Endothelial cell of umbilical vein (primary cell): ENCODE measurements at regions not wholly inside any gene's neighbourhood (a gene's known extent, or its start where the extent isn't known, plus 50 kb on each side); places are given as distances from the start of the nearest gene placed in this dataset.

Experiments used
- BruUV-seq: library from RNA; stranded (reverse); fragments of 400-500 nt; replicated peaks from 2 replicates; lab custom pipeline; 2021; lab: Mats Ljungman, UMichigan
- CTCF ChIA-PET: fragments of 300-600, 350-600 bp; sonication (Branson Sonifier 250); formaldehyde crosslinking; loops from one replicate; lab custom pipeline; 2021; ENCODE audit warnings: antibody characterized with exemption, inconsistent platforms; lab: Charles Lee
- POLR2A ChIA-PET: fragments of 300-600, 350-600 bp; sonication (Branson Sonifier 250); formaldehyde crosslinking; loops from one replicate; lab custom pipeline; 2021; ENCODE audit warnings: antibody characterized with exemption, inconsistent platforms; lab: Charles Lee
- DNase-seq: peaks from one replicate; pipeline ENCODE4 v3.0.0-alpha.2; 2011; ENCODE audit warnings: low read depth, low spot score
- FAIRE-seq: peaks from 2 replicates; lab custom pipeline; 2011; peaks lifted over from hg19 to GRCh38; lab: Jason Lieb, UNC
- H2AFZ ChIP-seq: 2 replicates; pipeline ENCODE4 v1.6.0; 2012; ENCODE audit warnings: low read depth, low read length, control low read depth, inconsistent platforms
- H3K27ac ChIP-seq: 2 replicates; pipeline ENCODE4 v1.5.1; 2011; ENCODE audit warnings: low read depth, mild to moderate bottlenecking, control low read depth, low read length, moderate library complexity; ENCODE audit not compliant: insufficient read depth
- H3K27me3 ChIP-seq, 2 experiments: 2 replicates each; pipeline versions ENCODE4 v1.6.0 to v1.6.1; 2011; ENCODE audit warnings: low read length in 2 of 2, mixed read lengths in 1 of 2; ENCODE audit not compliant: control insufficient read depth in 2 of 2, insufficient read depth in 2 of 2
- H3K36me3 ChIP-seq, 2 experiments: 2 replicates in 1 of 2; 3 replicates in 1 of 2; pipeline ENCODE4 v1.5.1; 2011; ENCODE audit warnings: low read length in 2 of 2, mild to moderate bottlenecking in 1 of 2, moderate library complexity in 1 of 2; ENCODE audit not compliant: control insufficient read depth in 2 of 2, insufficient read depth in 2 of 2; ENCODE audit errors: extremely low read depth in 1 of 2
- H3K4me1 ChIP-seq: 3 replicates; pipeline ENCODE4 v1.5.1; 2011; ENCODE audit warnings: mild to moderate bottlenecking, low read length; ENCODE audit not compliant: control insufficient read depth, insufficient read depth; ENCODE audit errors: extremely low read depth
- H3K4me2 ChIP-seq: 2 replicates; pipeline ENCODE4 v1.6.1; 2011; ENCODE audit warnings: low read length, control low read depth, mixed read lengths; ENCODE audit not compliant: insufficient read depth
- H3K4me3 ChIP-seq, 3 experiments: fragments of 200-600 bp in 1 of 3; sonication (generic), shearing (Covaris generic) in 1 of 3; replicated peaks in 1 of 3; 2 replicates each; pipeline ENCODE4 v1.5.1; 2011 to 2016; ENCODE audit warnings: control low read depth in 3 of 3, low read length in 3 of 3, mild to moderate bottlenecking in 2 of 3, inconsistent platforms in 1 of 3, low read depth in 1 of 3, moderate library complexity in 1 of 3; ENCODE audit not compliant: insufficient read depth in 1 of 3
- H3K79me2 ChIP-seq: 2 replicates; pipeline ENCODE4 v1.6.0; 2012; ENCODE audit warnings: low read length, inconsistent platforms; ENCODE audit not compliant: control insufficient read depth, insufficient read depth
- H3K9ac ChIP-seq: replicated peaks from 2 replicates; pipeline ENCODE3; 2011; ENCODE audit warnings: low read length, control low read depth; ENCODE audit not compliant: insufficient read depth; ENCODE audit errors: extremely low read depth
- H3K9me1 ChIP-seq: replicated peaks from 3 replicates; pipeline ENCODE4 v1.6.0; 2011; ENCODE audit warnings: mild to moderate bottlenecking, low read length; ENCODE audit not compliant: control insufficient read depth, insufficient read depth; ENCODE audit errors: extremely low read depth
- H3K9me3 ChIP-seq: replicated peaks from 2 replicates; pipeline ENCODE4 v1.5.1; 2012; ENCODE audit warnings: low read length, inconsistent platforms; ENCODE audit not compliant: control insufficient read depth, insufficient read depth
- H4K20me1 ChIP-seq: replicated peaks from 2 replicates; pipeline ENCODE3; 2011; ENCODE audit warnings: mild to moderate bottlenecking, low read length; ENCODE audit not compliant: control insufficient read depth, insufficient read depth; ENCODE audit errors: extremely low read depth
- EZH2 ChIP-seq: IDR thresholded peaks from 2 replicates; pipeline ENCODE4 v1.6.1; 2012; ENCODE audit warnings: borderline replicate concordance, low read depth, mild to moderate bottlenecking, moderate library complexity, low read length, inconsistent platforms; ENCODE audit not compliant: severe bottlenecking
- FOS ChIP-seq: IDR thresholded peaks from 2 replicates; pipeline ENCODE4 v1.6.1; 2011; ENCODE audit warnings: mild to moderate bottlenecking, low read length, moderate library complexity, borderline replicate concordance; ENCODE audit not compliant: insufficient read depth
- GATA2 ChIP-seq: IDR thresholded peaks from 2 replicates; pipeline ENCODE4 v1.7.0; 2011; ENCODE audit warnings: low read depth, mild to moderate bottlenecking, moderate library complexity, mixed read lengths, low read length; ENCODE audit not compliant: insufficient read length, insufficient read depth
- JUN ChIP-seq: IDR thresholded peaks from 2 replicates; pipeline ENCODE4 v1.6.1; 2011; ENCODE audit warnings: borderline replicate concordance, low read depth; ENCODE audit not compliant: insufficient read length, insufficient read depth
- MYC ChIP-seq: IDR thresholded peaks from one replicate; pipeline ENCODE4 v1.6.1; 2011; ENCODE audit warnings: mild to moderate bottlenecking, low read depth, low read length
- POLR2A ChIP-seq: IDR thresholded peaks from 2 replicates; pipeline ENCODE4 v1.6.1; 2012; ENCODE audit warnings: low read depth, mild to moderate bottlenecking, control low read depth, low read length
- POLR2AphosphoS5 ChIP-seq: IDR thresholded peaks from 2 replicates; pipeline ENCODE4 v1.6.1; 2012; ENCODE audit warnings: low read depth, mild to moderate bottlenecking, control low read depth, low read length, moderate library complexity; ENCODE audit not compliant: insufficient read depth
- dilution Hi-C: fragments of 300-500 bp; cut with MboI; formaldehyde crosslinking; loops from one replicate; pipeline ENCODE4 v1.15.0; 2019; ENCODE audit warnings: low sequenced_read_pairs; ENCODE audit not compliant: extremely low pct_ligation_motif_present
- intact Hi-C: fragments of 100-400 bp; cut with micrococcal nuclease; formaldehyde crosslinking; loops from one replicate; pipeline ENCODE4 v1.10.0; 2022
- TF ChIP-seq, protein P1 (sequence below), 2 donors: IDR thresholded peaks; 1 replicate in 1 of 2; 2 replicates in 1 of 2; pipeline ENCODE4 v1.5.1; 2011; ENCODE audit warnings: low read length in 2 of 2, mild to moderate bottlenecking in 2 of 2, moderate library complexity in 2 of 2, control low read depth in 1 of 2, inconsistent platforms in 1 of 2, low read depth in 1 of 2; ENCODE audit not compliant: insufficient read depth in 1 of 2; ENCODE audit errors: extremely low read depth in 1 of 2
- TF ChIP-seq, protein P2 (sequence below): IDR thresholded peaks from 2 replicates; pipeline ENCODE4 v1.6.1; 2011; ENCODE audit not compliant: insufficient read depth, insufficient read length

DNA sequence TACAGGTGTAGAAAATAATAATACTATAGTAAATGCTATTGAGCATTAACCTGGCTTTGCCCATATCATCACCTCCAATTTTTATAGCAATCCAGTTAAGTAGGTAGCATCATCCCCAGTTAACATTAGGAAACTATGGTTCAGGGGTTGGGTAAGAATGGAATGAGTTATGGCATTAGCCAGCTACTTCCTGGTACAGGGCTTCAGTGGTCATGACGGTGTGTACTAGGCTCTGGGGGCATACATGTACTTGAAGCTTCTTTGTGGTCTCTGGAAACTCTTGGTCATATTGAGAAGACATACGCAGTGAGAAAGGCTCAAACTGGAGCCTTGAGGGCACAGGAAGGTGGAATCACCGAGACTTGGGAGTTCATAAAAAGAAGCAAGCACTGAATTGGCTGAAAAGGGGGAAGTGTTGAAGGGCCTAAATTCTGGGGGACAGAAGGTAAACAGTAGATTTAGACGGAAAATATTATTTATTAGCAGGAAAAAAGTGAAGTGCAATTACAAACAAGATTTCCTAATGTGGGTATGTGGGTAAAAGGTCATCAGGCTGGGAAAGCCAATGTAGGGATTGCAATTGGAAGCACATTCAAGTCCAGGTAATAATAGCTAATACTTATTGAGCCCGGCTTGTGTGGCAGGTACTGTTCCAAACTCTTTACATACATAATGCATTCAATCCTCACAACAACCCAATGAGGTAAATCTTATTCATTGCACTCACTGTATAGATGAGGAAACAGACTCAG is 114.2 kb upstream of the ATP1A1 start:
- TF ChIP-seq GATA2 (no peak), EZH2 (no peak), POLR2AphosphoS5 (no peak), POLR2A (no peak), JUN (no peak), MYC (no peak), FOS (no peak)
- TF ChIP-seq, protein P1, sequence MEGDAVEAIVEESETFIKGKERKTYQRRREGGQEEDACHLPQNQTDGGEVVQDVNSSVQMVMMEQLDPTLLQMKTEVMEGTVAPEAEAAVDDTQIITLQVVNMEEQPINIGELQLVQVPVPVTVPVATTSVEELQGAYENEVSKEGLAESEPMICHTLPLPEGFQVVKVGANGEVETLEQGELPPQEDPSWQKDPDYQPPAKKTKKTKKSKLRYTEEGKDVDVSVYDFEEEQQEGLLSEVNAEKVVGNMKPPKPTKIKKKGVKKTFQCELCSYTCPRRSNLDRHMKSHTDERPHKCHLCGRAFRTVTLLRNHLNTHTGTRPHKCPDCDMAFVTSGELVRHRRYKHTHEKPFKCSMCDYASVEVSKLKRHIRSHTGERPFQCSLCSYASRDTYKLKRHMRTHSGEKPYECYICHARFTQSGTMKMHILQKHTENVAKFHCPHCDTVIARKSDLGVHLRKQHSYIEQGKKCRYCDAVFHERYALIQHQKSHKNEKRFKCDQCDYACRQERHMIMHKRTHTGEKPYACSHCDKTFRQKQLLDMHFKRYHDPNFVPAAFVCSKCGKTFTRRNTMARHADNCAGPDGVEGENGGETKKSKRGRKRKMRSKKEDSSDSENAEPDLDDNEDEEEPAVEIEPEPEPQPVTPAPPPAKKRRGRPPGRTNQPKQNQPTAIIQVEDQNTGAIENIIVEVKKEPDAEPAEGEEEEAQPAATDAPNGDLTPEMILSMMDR (IDR thresholded peaks at IDR 0.05; ENCODE audit: extremely low read depth in 1 of 2, insufficient read depth in 1 of 2, low read depth in 1 of 2, low read length in 2 of 2), result no peak
- TF ChIP-seq, protein P2, sequence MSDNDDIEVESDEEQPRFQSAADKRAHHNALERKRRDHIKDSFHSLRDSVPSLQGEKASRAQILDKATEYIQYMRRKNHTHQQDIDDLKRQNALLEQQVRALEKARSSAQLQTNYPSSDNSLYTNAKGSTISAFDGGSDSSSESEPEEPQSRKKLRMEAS, result no peak
- H3K9me3 ChIP-seq, result no peaks in the 10 kb centered on the region
- H3K9me1 ChIP-seq, result no peaks in the 10 kb centered on the region
- H3K4me1 ChIP-seq, result no peaks in the 10 kb centered on the region
- H3K27ac ChIP-seq, result no peak overlapping the region
- H3K9ac ChIP-seq, result no peak overlapping the region
- ChIA-PET POLR2A (no interaction called here), CTCF (no interaction called here)
- H3K27me3 ChIP-seq, result peaks cover 0 to 8% of the 10 kb centered on the region in 2 experiments
- H3K79me2 ChIP-seq, result no peaks in the 10 kb centered on the region
- H3K36me3 ChIP-seq, result no peaks in the 10 kb centered on the region
- no peak for DNase-seq
- H2AFZ ChIP-seq, result no peak overlapping the region
- no peak overlapping the region for H3K4me2 ChIP-seq
- H3K4me3 ChIP-seq, result no peak overlapping the region
- no peaks in the 10 kb centered on the region for H4K20me1 ChIP-seq
- no peak for FAIRE-seq
- no TSS peak for BruUV-seq
- intact Hi-C loops (no loop called here), dilution Hi-C loops (no loop called here)
